Thoracic aorta (tissue), 2 donors: ENCODE measurements at regions not wholly inside any gene's neighbourhood (a gene's known extent, or its start where the extent isn't known, plus 50 kb on each side); places are given as distances from the start of the nearest gene placed in this dataset.
"Not testable (repeated sequence)": the region's sequence is repeated elsewhere in the genome, so short reads cannot be mapped to it uniquely, and the experiment has no call there.

Experiments
- ATAC-seq: fragments of 150-250 bp; one replicate; pipeline ENCODE4 v1.8.0; 2017; ENCODE audit warnings: low read depth; ENCODE audit not compliant: insufficient number of reproducible peaks, low FRiP score
- DNase-seq: peaks from one replicate; pipeline ENCODE4 v3.0.0-alpha.2; 2020; ENCODE audit warnings: low spot score
- H3K27ac ChIP-seq, 2 donors: fragments of 200-600 bp; sonication (generic); 1 replicate in 1 of 2; 2 replicates in 1 of 2; pipeline ENCODE4 v1.5.1; 2016; ENCODE audit warnings: mild to moderate bottlenecking in 2 of 2, moderate library complexity in 2 of 2
- H3K27me3 ChIP-seq: fragments of 200-600 bp; sonication (generic); replicated peaks from 2 replicates; pipeline ENCODE4 v1.6.0; 2016; ENCODE audit warnings: mild to moderate bottlenecking; ENCODE audit not compliant: insufficient read depth
- H3K36me3 ChIP-seq: fragments of 200-600 bp; sonication (generic); one replicate; pipeline ENCODE4 v1.5.1; 2016
- H3K4me1 ChIP-seq, 2 donors: fragments of 200-600 bp; sonication (generic); 1 replicate in 1 of 2; 2 replicates in 1 of 2; pipeline versions ENCODE4 v1.5.1 to v1.6.0; 2016; ENCODE audit warnings: low read depth in 2 of 2, mild to moderate bottlenecking in 1 of 2; ENCODE audit not compliant: control insufficient read depth in 1 of 2
- H3K4me3 ChIP-seq: fragments of 200-600 bp; sonication (generic); 2 replicates; pipeline ENCODE4 v1.5.1; 2016; ENCODE audit warnings: mild to moderate bottlenecking
- H3K9me3 ChIP-seq: fragments of 200-600 bp; sonication (generic); 2 replicates; pipeline ENCODE4 v1.5.1; 2016
- TF ChIP-seq, protein P1 (sequence below): fragments of 200-600 bp; sonication (generic); IDR thresholded peaks from one replicate; pipeline ENCODE4 v1.5.1; 2019; ENCODE audit warnings: antibody characterized with exemption

DNA sequence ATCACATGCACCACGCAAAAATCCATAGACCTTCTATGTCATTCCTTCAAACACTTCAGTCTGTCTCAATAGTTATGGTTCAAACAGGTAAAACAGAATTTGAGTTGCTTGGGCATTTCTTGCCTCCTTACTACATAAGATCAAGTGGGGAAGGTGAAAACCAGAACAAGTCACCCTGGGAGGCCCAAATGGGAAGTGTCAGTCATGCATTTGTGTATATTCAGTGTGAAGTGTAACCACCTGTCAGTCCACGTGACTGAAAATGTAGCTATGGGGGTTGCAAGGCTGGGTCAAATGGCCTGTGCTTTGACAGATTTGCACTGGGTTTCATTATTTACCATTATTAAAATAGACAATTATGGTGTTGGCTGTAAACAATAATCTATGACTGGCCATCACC, 176.6 kb upstream of the VIPR2 start:
- no peak for DNase-seq
- Histone ChIP-seq H3K27me3 (no peaks in the 10 kb centered on the region), H3K4me1 (no peaks in the 10 kb centered on the region), H3K9me3 (peaks cover 11% of the 10 kb centered on the region), H3K36me3 (no peaks in the 10 kb centered on the region), H3K27ac (no peak overlapping the region), H3K4me3 (no peak overlapping the region)
- no peak for ATAC-seq
- TF ChIP-seq, protein P1, sequence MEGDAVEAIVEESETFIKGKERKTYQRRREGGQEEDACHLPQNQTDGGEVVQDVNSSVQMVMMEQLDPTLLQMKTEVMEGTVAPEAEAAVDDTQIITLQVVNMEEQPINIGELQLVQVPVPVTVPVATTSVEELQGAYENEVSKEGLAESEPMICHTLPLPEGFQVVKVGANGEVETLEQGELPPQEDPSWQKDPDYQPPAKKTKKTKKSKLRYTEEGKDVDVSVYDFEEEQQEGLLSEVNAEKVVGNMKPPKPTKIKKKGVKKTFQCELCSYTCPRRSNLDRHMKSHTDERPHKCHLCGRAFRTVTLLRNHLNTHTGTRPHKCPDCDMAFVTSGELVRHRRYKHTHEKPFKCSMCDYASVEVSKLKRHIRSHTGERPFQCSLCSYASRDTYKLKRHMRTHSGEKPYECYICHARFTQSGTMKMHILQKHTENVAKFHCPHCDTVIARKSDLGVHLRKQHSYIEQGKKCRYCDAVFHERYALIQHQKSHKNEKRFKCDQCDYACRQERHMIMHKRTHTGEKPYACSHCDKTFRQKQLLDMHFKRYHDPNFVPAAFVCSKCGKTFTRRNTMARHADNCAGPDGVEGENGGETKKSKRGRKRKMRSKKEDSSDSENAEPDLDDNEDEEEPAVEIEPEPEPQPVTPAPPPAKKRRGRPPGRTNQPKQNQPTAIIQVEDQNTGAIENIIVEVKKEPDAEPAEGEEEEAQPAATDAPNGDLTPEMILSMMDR, result no peak

DNA sequence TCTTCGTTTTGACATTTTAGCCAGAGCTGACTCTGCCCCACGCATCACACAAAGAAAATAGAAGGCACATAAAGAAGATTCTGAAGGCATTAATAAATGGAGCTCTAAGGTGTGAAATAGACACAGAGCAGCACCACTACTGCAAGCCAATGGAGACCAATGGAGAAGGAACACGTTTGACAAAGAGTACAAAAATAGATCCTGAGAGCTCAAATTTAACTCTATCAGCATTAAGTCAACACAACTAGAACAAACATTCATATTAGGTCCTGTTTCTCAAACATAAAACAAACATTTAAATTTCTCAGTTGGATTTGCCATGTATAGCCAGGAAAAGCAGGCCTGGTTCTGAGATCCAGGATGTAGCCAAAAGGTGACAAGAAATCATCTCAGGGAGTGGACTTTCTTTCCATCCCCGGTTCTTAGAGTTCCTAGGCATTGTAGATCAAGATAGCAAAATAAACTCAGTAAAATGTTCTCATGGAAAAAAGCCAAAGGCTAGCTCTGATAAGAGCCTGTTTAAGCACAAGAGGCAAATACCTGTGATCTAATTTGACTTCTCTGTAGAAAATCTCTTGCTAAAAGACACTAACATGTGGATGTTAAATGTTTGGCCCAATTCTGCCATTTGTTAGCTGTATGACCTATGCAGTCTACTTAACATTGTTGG, 174.2 kb upstream of the VIPR2 start:
- no peaks in the 10 kb centered on the region for H3K4me1 ChIP-seq
- no peak for DNase-seq
- no peak for ATAC-seq

DNA sequence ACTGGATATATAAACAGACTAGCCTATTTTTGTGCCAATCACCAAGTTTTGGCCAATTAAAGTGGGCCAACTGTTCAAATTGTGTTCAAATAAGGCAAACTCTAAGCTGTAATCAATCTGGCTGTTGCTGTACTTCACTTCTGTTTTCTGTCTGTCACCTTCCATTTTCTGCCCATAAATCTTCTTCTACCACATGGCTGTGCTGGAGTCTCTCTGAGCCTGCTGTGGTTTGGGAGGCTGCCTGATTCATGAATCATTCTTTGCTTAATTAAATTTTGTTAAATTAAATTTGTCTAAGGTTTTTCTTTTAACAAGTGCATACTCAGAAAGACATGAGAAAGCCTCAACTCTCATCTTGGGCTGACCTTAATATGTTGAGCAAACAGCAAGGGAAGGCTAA, 172.6 kb upstream of the VIPR2 start:
- ATAC-seq (no peak), DNase-seq (no peak)
- TF ChIP-seq, protein P1, result no peak
- no peaks in the 10 kb centered on the region for H3K4me1 ChIP-seq
- H3K27me3 ChIP-seq, result no peaks in the 10 kb centered on the region
- no peaks in the 10 kb centered on the region for H3K36me3 ChIP-seq
- peaks cover 11% of the 10 kb centered on the region for H3K9me3 ChIP-seq
- H3K4me3 ChIP-seq, result no peak overlapping the region
- H3K27ac ChIP-seq, result no peak overlapping the region

More for the DNA sequence above, 174.2 kb upstream of the VIPR2 start:
- Histone ChIP-seq H3K36me3 (no peaks in the 10 kb centered on the region), H3K27me3 (no peaks in the 10 kb centered on the region), H3K4me3 (no peak overlapping the region), H3K9me3 (peaks cover 11% of the 10 kb centered on the region), H3K27ac (no peak overlapping the region)
- TF ChIP-seq, protein P1, result no peak

DNA sequence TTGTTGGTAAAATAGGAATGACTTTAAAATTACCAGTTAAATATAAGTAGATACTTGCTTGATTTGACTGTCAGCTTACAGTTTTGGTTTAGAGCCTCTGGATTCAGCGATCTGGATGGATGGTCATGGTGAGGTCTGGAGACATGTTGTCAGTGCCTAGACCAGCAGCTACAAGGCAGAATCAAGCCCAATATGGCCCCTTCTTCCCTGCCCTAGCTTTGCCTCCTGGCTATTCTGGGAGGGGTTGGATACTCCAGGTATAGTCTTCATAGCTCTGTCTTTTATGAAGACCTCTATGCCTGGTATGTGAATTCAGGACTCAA, 166.5 kb upstream of the VIPR2 start:
- no peak overlapping the region for H3K4me3 ChIP-seq
- ATAC-seq, result no peak

DNA sequence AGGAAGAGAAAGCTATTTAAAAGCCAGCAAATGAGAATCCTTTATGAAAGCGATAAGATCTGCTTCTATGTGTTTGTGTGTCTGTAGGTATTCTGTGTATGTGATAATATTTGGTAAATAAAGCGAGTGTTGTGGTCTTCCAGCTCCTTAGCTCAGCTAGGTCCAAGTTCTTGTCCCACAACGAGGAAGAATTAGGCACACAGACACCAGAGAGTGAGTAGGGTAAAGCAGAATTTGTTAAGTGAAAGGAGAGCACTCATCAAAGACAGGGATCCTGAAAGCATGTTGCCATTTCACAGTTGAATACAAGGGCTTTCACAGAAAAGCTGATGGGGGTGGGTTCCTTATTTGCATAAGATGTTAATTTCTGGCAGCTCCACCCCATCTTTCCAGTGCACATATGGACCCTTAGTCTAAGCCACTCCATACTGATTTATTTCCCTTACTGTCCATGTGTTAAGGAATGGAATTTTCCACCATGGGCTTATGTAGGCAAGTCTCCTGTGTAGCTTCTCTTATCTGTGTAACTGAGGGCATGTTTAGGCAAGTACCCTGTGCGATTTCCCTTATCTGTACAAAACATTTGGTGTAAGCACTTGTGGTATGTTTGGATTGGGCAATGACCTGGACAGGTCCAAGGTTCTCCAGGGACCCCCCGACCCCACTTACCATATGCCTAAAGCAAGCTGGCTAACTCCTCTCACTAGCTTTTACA, 165.9 kb upstream of the VIPR2 start:
- Histone ChIP-seq H3K27ac (no peak overlapping the region), H3K36me3 (no peaks in the 10 kb centered on the region), H3K9me3 (peaks cover 3% of the 10 kb centered on the region), H3K4me1 (no peaks in the 10 kb centered on the region), H3K4me3 (no peak overlapping the region), H3K27me3 (no peaks in the 10 kb centered on the region)
- DNase-seq (no peak), ATAC-seq (no peak)
- TF ChIP-seq, protein P1, result no peak

More for the DNA sequence above, 166.5 kb upstream of the VIPR2 start:
- no peak overlapping the region for H3K27ac ChIP-seq
- no peaks in the 10 kb centered on the region for H3K27me3 ChIP-seq
- H3K36me3 ChIP-seq, result no peaks in the 10 kb centered on the region
- H3K4me1 ChIP-seq, result no peaks in the 10 kb centered on the region
- DNase-seq, result no peak
- TF ChIP-seq, protein P1, result no peak
- H3K9me3 ChIP-seq, result peaks cover 3% of the 10 kb centered on the region

DNA sequence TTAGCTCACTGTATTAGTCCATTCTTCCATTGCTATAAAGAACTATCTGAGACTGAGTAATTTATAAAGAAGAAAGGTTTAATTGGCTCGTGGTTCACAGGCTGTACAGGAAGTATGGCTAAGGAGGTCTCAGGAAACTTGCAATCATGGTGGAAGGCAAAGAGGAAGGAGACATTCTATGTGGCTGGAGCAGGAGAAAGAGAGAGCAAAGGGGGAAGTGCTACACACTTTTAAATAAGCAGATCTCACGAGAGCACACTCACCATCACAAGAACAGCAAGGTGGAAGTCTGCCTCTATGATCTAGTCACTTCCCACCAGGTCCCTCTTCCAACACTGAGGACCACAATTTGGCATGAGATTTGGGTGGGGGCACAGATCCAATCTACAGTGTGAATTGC, 164.5 kb upstream of the VIPR2 start:
- H3K9me3 ChIP-seq, H3K4me3 ChIP-seq, H3K27ac ChIP-seq, H3K4me1 ChIP-seq, H3K27me3 ChIP-seq, ATAC-seq, H3K36me3 ChIP-seq, DNase-seq: not testable (repeated sequence)
